GM23248 (cell line): ENCODE measurements at regions not wholly inside any gene's neighbourhood (a gene's known extent, or its start where the extent isn't known, plus 50 kb on each side); places are given as distances from the start of the nearest gene placed in this dataset.

Experiments used
- DNase-seq: peaks from one replicate; pipeline ENCODE4 v3.0.0-alpha.2; 2015
- H2AFZ ChIP-seq: fragments of 200-600 bp; sonication (generic); 2 replicates; pipeline ENCODE4 v1.6.1; 2016; ENCODE audit warnings: antibody characterized with exemption
- H3F3A ChIP-seq: fragments of 200-600 bp; sonication (generic); 2 replicates; pipeline ENCODE4 v1.6.1; 2016; ENCODE audit warnings: mild to moderate bottlenecking, antibody characterized with exemption, mixed run types; ENCODE audit not compliant: insufficient read depth
- H3K27ac ChIP-seq: fragments of 200-600 bp; sonication (generic); 2 replicates; pipeline ENCODE4 v1.5.1; 2016; ENCODE audit warnings: mild to moderate bottlenecking
- H3K27me3 ChIP-seq: fragments of 200-600 bp; sonication (generic); replicated peaks from 2 replicates; pipeline ENCODE4 v1.6.1; 2016; ENCODE audit warnings: mild to moderate bottlenecking; ENCODE audit not compliant: insufficient read depth
- H3K36me3 ChIP-seq: fragments of 200-600 bp; sonication (generic); 2 replicates; pipeline ENCODE4 v1.6.1; 2016; ENCODE audit warnings: low read depth, mild to moderate bottlenecking
- H3K4me1 ChIP-seq: fragments of 200-600 bp; sonication (generic); 2 replicates; pipeline ENCODE4 v1.6.1; 2016; ENCODE audit warnings: mild to moderate bottlenecking; ENCODE audit not compliant: insufficient read depth
- H3K4me2 ChIP-seq: fragments of 200-600 bp; sonication (generic); one replicate; pipeline ENCODE4 v1.6.1; 2016; ENCODE audit warnings: mild to moderate bottlenecking; ENCODE audit not compliant: unreplicated experiment
- H3K4me3 ChIP-seq: fragments of 200-600 bp; sonication (generic); 2 replicates; pipeline ENCODE4 v1.5.1; 2016; ENCODE audit warnings: mild to moderate bottlenecking
- H3K79me2 ChIP-seq: fragments of 200-600 bp; sonication (generic); 2 replicates; pipeline ENCODE4 v1.6.1; 2016; ENCODE audit warnings: mild to moderate bottlenecking; ENCODE audit not compliant: insufficient read depth
- H3K9ac ChIP-seq: fragments of 200-600 bp; sonication (generic); 2 replicates; pipeline ENCODE4 v1.6.1; 2016; ENCODE audit warnings: mild to moderate bottlenecking
- H3K9me2 ChIP-seq: fragments of 200-600 bp; sonication (generic); 2 replicates; pipeline ENCODE4 v1.6.1; 2016; ENCODE audit warnings: mixed run types, mild to moderate bottlenecking, moderate library complexity; ENCODE audit not compliant: insufficient read depth
- H3K9me3 ChIP-seq: fragments of 200-600 bp; sonication (generic); one replicate; pipeline ENCODE4 v1.6.1; 2017; ENCODE audit warnings: low read depth
- H4K20me1 ChIP-seq: fragments of 200-600 bp; sonication (generic); 2 replicates; pipeline ENCODE4 v1.6.0; 2016; ENCODE audit not compliant: insufficient read depth
- EZH2 ChIP-seq: fragments of 200-600 bp; sonication (generic); IDR thresholded peaks from 2 replicates; pipeline ENCODE4 v1.6.1; 2018; ENCODE audit warnings: antibody characterized with exemption, mild to moderate bottlenecking; ENCODE audit not compliant: insufficient read depth, poor library complexity, severe bottlenecking
- EZH2phosphoT487 ChIP-seq: fragments of 200-600 bp; sonication (generic); IDR thresholded peaks from 2 replicates; pipeline ENCODE4 v1.6.1; 2018; ENCODE audit warnings: antibody characterized with exemption, moderate library complexity, mild to moderate bottlenecking, low read depth; ENCODE audit not compliant: insufficient read depth
- WGBS, 2 experiments: methylation state at CpG; one replicate each; pipeline ENCODE4 v1.1.6; 2015 to 2017; ENCODE audit warnings: low lambda C conversion rate in 2 of 2, low coverage in 1 of 2; ENCODE audit errors: missing lambda C conversion rate in 2 of 2; 5-methylcytosine and 5-hydroxymethylcytosine counted together
- in situ Hi-C: fragments of 300-500 bp; cut with MboI; formaldehyde crosslinking; loops from 2 replicates; pipeline ENCODE4 v1.15.0; 2020

DNA sequence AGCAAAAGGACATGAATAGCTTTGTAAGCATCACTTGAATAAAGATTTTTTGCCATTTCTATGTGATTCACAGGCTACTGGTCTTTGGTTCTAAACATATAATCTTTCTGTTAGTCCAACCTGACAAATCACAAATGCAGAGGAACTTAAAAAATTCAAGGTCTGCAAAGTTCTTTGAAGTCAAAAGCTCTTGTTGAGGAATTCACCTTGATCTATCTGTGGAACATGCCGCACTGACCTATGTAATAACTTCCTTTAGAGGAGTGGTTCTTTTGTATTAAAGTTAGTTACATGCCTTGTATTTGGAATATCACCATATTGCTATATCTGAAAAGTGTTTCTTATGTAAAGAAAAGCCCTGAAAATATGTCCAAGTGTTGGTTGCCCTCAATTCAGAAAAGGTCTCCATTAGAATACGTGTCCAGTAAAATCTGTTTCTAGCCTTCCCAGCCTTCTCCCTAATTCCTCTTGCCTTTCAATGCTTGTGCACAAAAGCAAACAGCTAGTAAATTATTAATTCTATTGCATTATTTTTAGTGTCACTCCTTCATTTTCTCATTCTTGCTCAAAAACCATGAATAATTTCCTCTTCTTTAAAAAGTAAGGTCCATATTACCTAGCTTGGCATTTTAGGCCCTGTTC lies 1192.8 kb downstream of the FLRT2 start:
- 20 to 27% methylated on average over 2 of the region's 2 CpGs for WGBS, 2 experiments
- in situ Hi-C loops: no loop called here
- H3K27me3 ChIP-seq: no peaks in the 10 kb centered on the region

DNA sequence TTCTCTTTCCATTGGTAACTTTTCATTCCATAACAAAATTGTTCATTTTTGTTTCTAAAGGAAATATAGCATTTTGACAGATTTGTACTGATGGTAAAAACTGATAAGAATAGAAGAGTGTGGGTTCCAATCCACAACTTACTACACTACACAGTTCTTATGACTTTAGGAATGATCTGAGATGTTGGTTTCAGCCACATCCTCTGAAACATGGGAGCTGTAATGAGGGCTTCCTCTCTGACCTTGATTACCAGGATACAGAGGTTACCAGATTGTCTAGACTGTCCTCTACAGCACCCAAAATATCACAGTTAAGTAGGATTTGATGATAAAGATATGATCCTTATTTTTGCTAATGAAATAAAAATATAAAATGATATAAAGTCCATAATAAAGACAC lies 1184.6 kb downstream of the FLRT2 start:
- Histone ChIP-seq H2AFZ (no peak overlapping the region), H3K9ac (no peak overlapping the region), H3K27me3 (no peaks in the 10 kb centered on the region), H3K79me2 (no peaks in the 10 kb centered on the region), H3K27ac (no peak overlapping the region), H3F3A (no peaks in the 10 kb centered on the region), H3K9me3 (no peaks in the 10 kb centered on the region), H3K4me2 (no peak overlapping the region), H4K20me1 (no peaks in the 10 kb centered on the region), H3K9me2 (no peaks in the 10 kb centered on the region), H3K36me3 (no peaks in the 10 kb centered on the region), H3K4me3 (no peak overlapping the region), H3K4me1 (no peaks in the 10 kb centered on the region)
- TF ChIP-seq EZH2phosphoT487 (no peak), EZH2 (no peak)
- in situ Hi-C loops: no loop called here
- no peak for DNase-seq

More for the DNA sequence above, 1192.8 kb downstream of the FLRT2 start:
- H3K9me3 ChIP-seq: no peaks in the 10 kb centered on the region
- H3K9ac ChIP-seq: no peak overlapping the region
- TF ChIP-seq EZH2: no peak
- TF ChIP-seq EZH2phosphoT487: no peak
- H3K4me2 ChIP-seq: no peak overlapping the region
- H3K79me2 ChIP-seq: no peaks in the 10 kb centered on the region
- H3K36me3 ChIP-seq: no peaks in the 10 kb centered on the region
- H3F3A ChIP-seq: no peaks in the 10 kb centered on the region
- H2AFZ ChIP-seq: no peak overlapping the region
- H3K27ac ChIP-seq: no peak overlapping the region
- H3K9me2 ChIP-seq: no peaks in the 10 kb centered on the region
- H3K4me3 ChIP-seq: no peak overlapping the region
- DNase-seq: no peak
- H4K20me1 ChIP-seq: no peaks in the 10 kb centered on the region
- no peaks in the 10 kb centered on the region for H3K4me1 ChIP-seq

DNA sequence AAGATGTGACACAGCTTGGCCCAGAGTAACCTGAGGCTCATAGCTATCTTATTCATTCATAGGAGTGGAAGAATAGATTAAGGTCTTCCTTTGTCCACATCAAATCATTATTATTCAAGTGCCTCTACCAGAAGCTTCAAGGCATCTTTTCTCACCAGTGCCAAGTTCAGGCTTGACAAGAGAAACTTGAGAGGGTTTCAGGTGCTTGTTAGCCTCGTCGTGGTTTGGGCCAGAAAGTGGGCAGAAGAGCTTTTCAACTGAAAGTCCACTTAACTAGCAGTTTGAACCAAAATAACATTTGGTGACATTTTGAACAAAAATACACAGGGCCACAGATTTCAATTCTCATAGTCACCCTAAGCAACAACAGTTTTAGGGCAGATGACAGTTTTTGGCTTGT lies 1184.2 kb downstream of the FLRT2 start:
- Histone ChIP-seq H4K20me1 (no peaks in the 10 kb centered on the region), H3K9me2 (no peaks in the 10 kb centered on the region), H3K36me3 (no peaks in the 10 kb centered on the region), H3K4me2 (no peak overlapping the region), H3F3A (no peaks in the 10 kb centered on the region), H2AFZ (no peak overlapping the region), H3K9me3 (no peaks in the 10 kb centered on the region), H3K4me3 (no peak overlapping the region), H3K9ac (no peak overlapping the region), H3K27me3 (no peaks in the 10 kb centered on the region), H3K4me1 (no peaks in the 10 kb centered on the region), H3K79me2 (no peaks in the 10 kb centered on the region), H3K27ac (no peak overlapping the region)
- no peak for TF ChIP-seq EZH2phosphoT487
- TF ChIP-seq EZH2: no peak
- 8 to 15% methylated on average over 2 of the region's 2 CpGs for WGBS, 2 experiments
- in situ Hi-C loops: no loop called here
- no peak for DNase-seq

DNA sequence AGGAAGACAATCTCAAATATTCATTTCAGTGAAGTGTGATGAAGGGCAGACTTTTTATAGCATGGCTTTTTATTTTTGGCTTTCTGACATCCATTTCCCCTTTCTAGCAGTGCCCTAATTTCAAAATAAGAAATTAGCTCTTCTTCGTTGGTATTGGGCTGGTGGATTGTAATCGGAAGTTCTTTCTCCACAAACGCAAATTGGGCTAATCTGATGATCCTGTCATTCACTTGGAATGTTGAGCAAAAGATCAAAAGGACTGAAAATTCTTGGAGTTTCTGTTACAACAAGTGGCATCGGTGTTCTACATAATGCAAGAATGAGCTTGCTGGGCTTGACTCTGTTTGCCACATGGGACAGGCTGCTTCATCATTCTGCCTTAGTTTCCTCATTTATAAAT lies 1182.8 kb downstream of the FLRT2 start:
- H3F3A ChIP-seq: no peaks in the 10 kb centered on the region
- 5 to 7% methylated on average over 4 of the region's 4 CpGs for WGBS, 2 experiments

DNA sequence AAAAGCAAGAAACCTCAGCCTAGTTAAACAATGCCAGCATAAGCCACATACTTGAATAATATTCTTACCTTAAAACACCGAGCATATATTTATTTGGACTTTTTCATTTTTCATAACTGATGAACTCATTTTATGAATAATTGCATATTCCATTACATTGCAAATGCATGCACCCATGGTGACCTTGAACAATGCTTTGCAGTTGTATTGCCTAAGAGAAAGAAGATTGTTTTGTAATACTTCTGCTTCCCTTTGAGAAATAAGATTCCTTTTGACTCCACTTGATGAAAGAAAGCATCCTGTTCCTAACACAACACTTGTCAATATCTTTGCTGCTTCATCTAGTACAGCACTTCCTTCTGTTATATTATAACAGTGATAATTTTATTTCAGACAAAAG lies 1182.2 kb downstream of the FLRT2 start:
- Histone ChIP-seq H3K4me2 (no peak overlapping the region), H3K9me3 (no peaks in the 10 kb centered on the region), H3K27ac (no peak overlapping the region), H3F3A (no peaks in the 10 kb centered on the region), H3K27me3 (no peaks in the 10 kb centered on the region), H2AFZ (no peak overlapping the region), H3K36me3 (no peaks in the 10 kb centered on the region), H4K20me1 (no peaks in the 10 kb centered on the region), H3K9ac (no peak overlapping the region), H3K9me2 (no peaks in the 10 kb centered on the region), H3K79me2 (no peaks in the 10 kb centered on the region), H3K4me1 (no peaks in the 10 kb centered on the region), H3K4me3 (no peak overlapping the region)
- in situ Hi-C loops: no loop called here
- no peak for DNase-seq
- TF ChIP-seq EZH2phosphoT487 (no peak), EZH2 (no peak)
- 38 to 46% methylated on average over 1 of the region's 1 CpG for WGBS, 2 experiments

More for the DNA sequence above, 1182.8 kb downstream of the FLRT2 start:
- no peaks in the 10 kb centered on the region for H3K36me3 ChIP-seq
- no peak for DNase-seq
- no peaks in the 10 kb centered on the region for H3K9me3 ChIP-seq
- H3K9ac ChIP-seq: no peak overlapping the region
- H3K27me3 ChIP-seq: no peaks in the 10 kb centered on the region
- TF ChIP-seq EZH2 (no peak), EZH2phosphoT487 (no peak)
- no peaks in the 10 kb centered on the region for H3K9me2 ChIP-seq
- no peak overlapping the region for H3K27ac ChIP-seq
- in situ Hi-C loops: no loop called here
- no peak overlapping the region for H3K4me2 ChIP-seq
- no peaks in the 10 kb centered on the region for H3K4me1 ChIP-seq
- no peaks in the 10 kb centered on the region for H4K20me1 ChIP-seq
- no peaks in the 10 kb centered on the region for H3K79me2 ChIP-seq
- H3K4me3 ChIP-seq: no peak overlapping the region
- H2AFZ ChIP-seq: no peak overlapping the region
